BJ (cell line): ENCODE measurements at regions not wholly inside any gene's neighbourhood (a gene's known extent, or its start where the extent isn't known, plus 50 kb on each side); places are given as distances from the start of the nearest gene placed in this dataset.

Experiments
- CTCF ChIA-PET: fragments of 350-600 bp; formaldehyde crosslinking; extraction: SDS; loops from one replicate; lab custom pipeline; 2021; ENCODE audit warnings: antibody characterized with exemption, inconsistent platforms; lab: Yijun Ruan, JAX
- POLR2A ChIA-PET: fragments of 300-600 bp; sonication (Branson Sonifier 250); formaldehyde crosslinking; extraction: SDS; loops from one replicate; lab custom pipeline; 2021; ENCODE audit warnings: antibody characterized with exemption; lab: Charles Lee
- DNase-seq: peaks from one replicate; pipeline ENCODE4 v3.0.0-alpha.2; 2011; ENCODE audit warnings: low read depth
- H3K27me3 ChIP-seq: 2 replicates; pipeline ENCODE4 v1.6.0; 2011; ENCODE audit warnings: low read length; ENCODE audit not compliant: control insufficient read depth, insufficient read depth
- H3K36me3 ChIP-seq: 2 replicates; pipeline ENCODE4 v1.5.1; 2011; ENCODE audit warnings: low read length; ENCODE audit not compliant: control insufficient read depth, insufficient read depth
- H3K4me3 ChIP-seq: 2 replicates; pipeline ENCODE4 v1.5.1; 2011; ENCODE audit warnings: low read depth, mild to moderate bottlenecking, control low read depth, low read length
- TF ChIP-seq, protein P1 (sequence below): IDR thresholded peaks from 2 replicates; pipeline ENCODE4 v1.5.1; 2011; ENCODE audit warnings: low read depth, mild to moderate bottlenecking, control low read depth, inconsistent platforms, low read length, moderate library complexity; ENCODE audit not compliant: insufficient read depth

GRCh38 chr2:175574069-175574468 is 392.6 kb upstream of the ATP5MC3 start:
- Histone ChIP-seq H3K27me3 (no peaks in the 10 kb centered on the region), H3K4me3 (no peak overlapping the region), H3K36me3 (no peaks in the 10 kb centered on the region)
- POLR2A ChIA-PET, result no interaction called here
- CTCF ChIA-PET, result no interaction called here
- TF ChIP-seq, protein P1, sequence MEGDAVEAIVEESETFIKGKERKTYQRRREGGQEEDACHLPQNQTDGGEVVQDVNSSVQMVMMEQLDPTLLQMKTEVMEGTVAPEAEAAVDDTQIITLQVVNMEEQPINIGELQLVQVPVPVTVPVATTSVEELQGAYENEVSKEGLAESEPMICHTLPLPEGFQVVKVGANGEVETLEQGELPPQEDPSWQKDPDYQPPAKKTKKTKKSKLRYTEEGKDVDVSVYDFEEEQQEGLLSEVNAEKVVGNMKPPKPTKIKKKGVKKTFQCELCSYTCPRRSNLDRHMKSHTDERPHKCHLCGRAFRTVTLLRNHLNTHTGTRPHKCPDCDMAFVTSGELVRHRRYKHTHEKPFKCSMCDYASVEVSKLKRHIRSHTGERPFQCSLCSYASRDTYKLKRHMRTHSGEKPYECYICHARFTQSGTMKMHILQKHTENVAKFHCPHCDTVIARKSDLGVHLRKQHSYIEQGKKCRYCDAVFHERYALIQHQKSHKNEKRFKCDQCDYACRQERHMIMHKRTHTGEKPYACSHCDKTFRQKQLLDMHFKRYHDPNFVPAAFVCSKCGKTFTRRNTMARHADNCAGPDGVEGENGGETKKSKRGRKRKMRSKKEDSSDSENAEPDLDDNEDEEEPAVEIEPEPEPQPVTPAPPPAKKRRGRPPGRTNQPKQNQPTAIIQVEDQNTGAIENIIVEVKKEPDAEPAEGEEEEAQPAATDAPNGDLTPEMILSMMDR, result no peak
- no peak for DNase-seq

- Histone ChIP-seq H3K4me3 (no peak overlapping the region), H3K27me3 (no peaks in the 10 kb centered on the region), H3K36me3 (no peaks in the 10 kb centered on the region)
- ChIA-PET CTCF (no interaction called here), POLR2A (no interaction called here)
- TF ChIP-seq, protein P1, result no peak
- no peak for DNase-seq
Observed at GRCh38 chr2:175571078-175571653, 389.7 kb upstream of the ATP5MC3 start.

DNA sequence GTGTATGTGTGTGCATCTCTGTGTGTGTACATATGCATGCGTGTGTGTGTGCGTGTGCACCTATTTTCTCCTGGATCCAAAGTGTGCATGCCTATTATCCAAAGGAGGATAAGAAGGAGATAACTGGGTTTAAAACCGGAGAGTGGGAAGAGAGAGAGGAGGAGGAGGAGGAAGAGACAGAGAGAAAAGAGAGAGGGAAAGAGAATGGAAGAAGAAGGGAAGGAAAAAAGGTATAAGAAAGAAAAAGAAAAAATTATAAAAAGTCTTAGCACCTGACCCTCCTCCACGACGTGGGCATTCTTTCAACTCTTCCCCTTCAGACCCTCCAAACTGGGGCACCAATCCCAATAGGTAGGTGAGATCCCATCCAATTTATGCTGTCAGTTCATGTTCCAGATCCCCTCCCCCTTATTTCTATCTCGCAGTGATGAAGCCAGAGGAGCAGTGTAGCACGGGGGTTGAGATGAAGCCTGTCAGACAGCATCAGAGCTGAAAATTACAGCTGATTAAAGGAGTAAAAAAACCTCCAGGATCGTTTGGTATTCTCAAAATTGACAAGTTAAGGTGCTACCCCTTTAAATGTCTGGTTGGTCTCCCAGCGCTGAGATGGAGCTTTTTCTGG is 386.7 kb upstream of the ATP5MC3 start:
- CTCF ChIA-PET, result interaction anchor here (1.0 kb wide), 1 partner anchor 18 kb away, joined by 3 read pairs; no protein-coding TSS in a partner anchor
- Histone ChIP-seq H3K4me3 (no peak overlapping the region), H3K36me3 (no peaks in the 10 kb centered on the region), H3K27me3 (no peaks in the 10 kb centered on the region)
- TF ChIP-seq, protein P1, result no peak
- DNase-seq, result no peak
- POLR2A ChIA-PET, result no interaction called here

- Histone ChIP-seq H3K36me3 (no peaks in the 10 kb centered on the region), H3K4me3 (no peak overlapping the region), H3K27me3 (no peaks in the 10 kb centered on the region)
- ChIA-PET POLR2A (no interaction called here), CTCF (no interaction called here)
- DNase-seq, result no peak
- TF ChIP-seq, protein P1, result no peak
Observed at GRCh38 chr2:175567435-175568061, 386.0 kb upstream of the ATP5MC3 start.

DNA sequence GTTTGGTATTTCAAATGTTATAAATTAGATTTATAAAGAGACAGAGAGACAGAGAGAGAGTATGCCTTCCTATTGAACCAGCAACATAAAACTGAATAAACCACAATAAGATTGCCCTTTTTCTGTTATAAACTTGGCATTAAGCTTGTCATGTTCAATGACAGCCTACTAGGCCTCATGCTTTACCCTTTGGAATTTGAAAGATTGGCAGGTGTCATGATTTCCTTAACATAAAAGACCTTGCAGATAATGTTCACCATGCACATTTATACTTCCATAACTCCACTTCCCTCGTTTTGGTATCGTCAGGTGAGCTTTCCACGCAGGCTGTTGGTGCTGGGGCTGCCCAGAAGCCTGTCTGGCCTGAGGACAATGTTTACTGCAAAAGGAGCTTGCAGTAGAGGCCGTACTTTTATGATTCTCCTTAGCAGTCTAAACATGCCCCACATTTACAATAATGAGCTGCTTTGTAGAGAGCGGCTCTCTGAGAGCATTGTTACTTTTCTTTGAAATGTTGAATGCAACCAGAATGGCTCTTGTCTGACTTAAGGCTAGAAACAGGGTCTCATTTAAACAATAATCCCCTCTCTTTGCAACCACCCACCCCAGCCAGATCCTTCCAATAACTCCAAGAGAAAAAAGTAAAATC is 379.1 kb upstream of the ATP5MC3 start:
- POLR2A ChIA-PET, result no interaction called here

More for the DNA sequence above, 379.1 kb upstream of the ATP5MC3 start:
- DNase-seq, result no peak
- Histone ChIP-seq H3K4me3 (no peak overlapping the region), H3K36me3 (no peaks in the 10 kb centered on the region), H3K27me3 (no peaks in the 10 kb centered on the region)
- TF ChIP-seq, protein P1, result no peak
- CTCF ChIA-PET, result no interaction called here
